Endothelial cell (in vitro differentiated cells): ENCODE measurements at regions not wholly inside any gene's neighbourhood (a gene's known extent, or its start where the extent isn't known, plus 50 kb on each side); places are given as distances from the start of the nearest gene placed in this dataset.

Experiments
- DNase-seq: peaks from one replicate; pipeline ENCODE4 v3.0.0; 2021; ENCODE audit warnings: low spot score
- H3K27ac Mint-ChIP-seq: one replicate; pipeline ENCODE4 v1.8.0; 2021; ENCODE audit warnings: mixed read lengths, inconsistent platforms; ENCODE audit not compliant: unreplicated experiment
- H3K27me3 Mint-ChIP-seq: one replicate; pipeline ENCODE4 v1.8.0; 2021; ENCODE audit warnings: mild to moderate bottlenecking, moderate library complexity, mixed read lengths, inconsistent platforms; ENCODE audit not compliant: unreplicated experiment
- H3K36me3 Mint-ChIP-seq: one replicate; pipeline ENCODE4 v1.8.0; 2021; ENCODE audit warnings: mild to moderate bottlenecking, low read depth, mixed read lengths, inconsistent platforms; ENCODE audit not compliant: unreplicated experiment
- H3K4me1 Mint-ChIP-seq: one replicate; pipeline ENCODE4 v1.8.0; 2021; ENCODE audit warnings: mild to moderate bottlenecking, mixed read lengths, inconsistent platforms; ENCODE audit not compliant: unreplicated experiment
- H3K4me3 Mint-ChIP-seq: one replicate; pipeline ENCODE4 v1.8.0; 2021; ENCODE audit warnings: mild to moderate bottlenecking, mixed read lengths, inconsistent platforms; ENCODE audit not compliant: unreplicated experiment
- H3K9me3 Mint-ChIP-seq: one replicate; pipeline ENCODE4 v1.8.0; 2021; ENCODE audit warnings: mixed read lengths, inconsistent platforms; ENCODE audit not compliant: unreplicated experiment
- CTCF ChIP-seq: fragments of 200-600 bp; sonication (generic); IDR thresholded peaks from one replicate; pipeline ENCODE4 v1.5.0; 2021; ENCODE audit warnings: antibody characterized with exemption; ENCODE audit not compliant: unreplicated experiment

GRCh38 chr11:112526699-112527416, 266.2 kb upstream of the PLET1 start:
- Mint-ChIP-seq H3K4me1 (peaks cover 26% of the 10 kb centered on the region), H3K36me3 (no peaks in the 10 kb centered on the region)
- no peak for DNase-seq

GRCh38 chr11:112529071-112529470, 268.4 kb upstream of the PLET1 start:
- peaks cover 20% of the 10 kb centered on the region for H3K4me1 Mint-ChIP-seq
- TF ChIP-seq CTCF = no peak
- no peak overlapping the region for H3K4me3 Mint-ChIP-seq
- H3K9me3 Mint-ChIP-seq = no peaks in the 10 kb centered on the region
- DNase-seq = no peak
- no peaks in the 10 kb centered on the region for H3K36me3 Mint-ChIP-seq
- peaks cover 5% of the 10 kb centered on the region for H3K27me3 Mint-ChIP-seq
- H3K27ac Mint-ChIP-seq = no peak overlapping the region

More at GRCh38 chr11:112526699-112527416, 266.2 kb upstream of the PLET1 start:
- H3K4me3 Mint-ChIP-seq = no peak overlapping the region
- peaks cover 5% of the 10 kb centered on the region for H3K27me3 Mint-ChIP-seq
- H3K27ac Mint-ChIP-seq = no peak overlapping the region
- H3K9me3 Mint-ChIP-seq = no peaks in the 10 kb centered on the region
- no peak for TF ChIP-seq CTCF

GRCh38 chr11:112532506-112532905, 271.8 kb upstream of the PLET1 start:
- no peak for TF ChIP-seq CTCF
- H3K4me3 Mint-ChIP-seq = no peak overlapping the region
- H3K27me3 Mint-ChIP-seq = peaks cover 2% of the 10 kb centered on the region

GRCh38 chr11:112533682-112534081, 273.0 kb upstream of the PLET1 start:
- no peaks in the 10 kb centered on the region for H3K9me3 Mint-ChIP-seq
- no peak overlapping the region for H3K4me3 Mint-ChIP-seq
- no peak overlapping the region for H3K27ac Mint-ChIP-seq
- TF ChIP-seq CTCF = no peak
- DNase-seq = no peak
- peaks cover 3% of the 10 kb centered on the region for H3K4me1 Mint-ChIP-seq
- H3K27me3 Mint-ChIP-seq = peaks cover 2% of the 10 kb centered on the region
- H3K36me3 Mint-ChIP-seq = no peaks in the 10 kb centered on the region

More at GRCh38 chr11:112532506-112532905, 271.8 kb upstream of the PLET1 start:
- Mint-ChIP-seq H3K9me3 (no peaks in the 10 kb centered on the region), H3K27ac (no peak overlapping the region), H3K36me3 (no peaks in the 10 kb centered on the region), H3K4me1 (peaks cover 6% of the 10 kb centered on the region)
- DNase-seq = no peak

- H3K36me3 Mint-ChIP-seq = no peaks in the 10 kb centered on the region
- H3K27me3 Mint-ChIP-seq = peaks cover under 1% of the 10 kb centered on the region
- H3K9me3 Mint-ChIP-seq = no peaks in the 10 kb centered on the region
- TF ChIP-seq CTCF = no peak
- DNase-seq = no peak
- H3K4me1 Mint-ChIP-seq = no peaks in the 10 kb centered on the region
- H3K4me3 Mint-ChIP-seq = no peak overlapping the region
- H3K27ac Mint-ChIP-seq = no peak overlapping the region
These were observed 273.5 kb upstream of the PLET1 start for GRCh38 chr11:112534208-112534607.
